Activated CD4-positive, alpha-beta T cell treated with anti-CD3 and anti-CD28 coated beads for 48 hours (primary cell): ENCODE measurements at regions not wholly inside any gene's neighbourhood (a gene's known extent, or its start where the extent isn't known, plus 50 kb on each side); places are given as distances from the start of the nearest gene placed in this dataset.
A peak's percentile ranks its signal among the peaks of the same experiment; 100 is the strongest.

Experiments
- DNase-seq: peaks from one replicate; pipeline ENCODE4 v3.0.0-alpha.2; 2020

DNA sequence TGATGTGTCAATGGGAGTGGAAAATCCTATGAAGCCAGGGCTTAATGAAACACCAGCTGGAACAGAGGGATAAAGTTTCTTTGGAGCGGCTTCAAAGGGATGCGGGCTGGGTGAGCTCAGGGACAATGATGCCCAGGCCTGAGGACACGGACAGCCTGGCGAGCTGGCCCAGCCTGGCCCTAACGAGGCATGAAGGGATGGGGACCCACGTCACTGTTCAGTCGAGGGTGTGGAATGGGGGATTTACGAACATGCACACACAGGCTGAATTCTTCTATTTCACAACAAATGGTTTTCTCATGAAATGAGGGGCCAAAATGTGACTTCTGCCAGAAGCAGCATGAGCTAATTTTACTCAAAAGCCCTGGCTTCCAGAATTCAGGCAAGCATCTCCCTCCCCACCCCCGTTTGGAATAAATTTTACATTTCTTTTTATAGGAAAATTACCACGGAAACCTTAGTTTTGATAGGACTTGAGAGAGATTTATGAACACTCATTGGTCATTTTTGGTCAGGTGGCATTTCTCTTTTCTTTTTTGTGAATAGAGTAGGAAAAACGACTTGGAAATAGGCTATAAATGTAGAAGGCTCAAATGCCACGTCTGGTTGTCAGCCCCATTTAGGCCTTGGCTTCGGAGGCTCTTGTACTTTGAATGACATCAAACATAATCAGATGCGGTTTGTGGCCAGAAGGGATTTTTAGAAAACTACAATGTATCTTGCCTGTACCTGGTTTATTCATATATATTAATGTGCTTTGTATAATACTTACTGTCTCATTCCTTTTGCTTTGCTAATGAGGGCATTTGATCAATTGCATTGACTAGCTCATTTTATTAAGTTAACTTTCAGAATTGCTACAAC, 893.8 kb upstream of the CELF4 start:
- no peak for DNase-seq

DNA sequence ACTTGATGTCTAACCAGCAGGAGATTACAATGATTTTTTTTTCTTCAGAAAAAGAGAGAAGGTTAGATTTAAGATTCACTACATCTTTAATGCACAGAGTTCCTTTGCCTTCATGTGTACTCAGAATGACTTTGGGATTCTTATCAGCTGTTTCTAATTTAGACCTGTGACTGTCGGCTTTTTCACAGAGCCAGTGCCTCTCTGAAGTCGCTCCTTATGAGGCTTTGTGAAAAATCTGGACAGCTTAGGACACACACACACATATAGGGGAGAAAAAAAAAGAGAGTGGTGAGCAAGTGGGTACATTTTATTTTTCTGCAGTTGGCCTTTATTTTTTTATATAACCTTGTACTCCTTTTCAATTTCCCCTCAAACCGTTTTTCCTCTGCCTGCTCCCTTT, 893.1 kb upstream of the CELF4 start:
- DNase-seq: no peak

DNA sequence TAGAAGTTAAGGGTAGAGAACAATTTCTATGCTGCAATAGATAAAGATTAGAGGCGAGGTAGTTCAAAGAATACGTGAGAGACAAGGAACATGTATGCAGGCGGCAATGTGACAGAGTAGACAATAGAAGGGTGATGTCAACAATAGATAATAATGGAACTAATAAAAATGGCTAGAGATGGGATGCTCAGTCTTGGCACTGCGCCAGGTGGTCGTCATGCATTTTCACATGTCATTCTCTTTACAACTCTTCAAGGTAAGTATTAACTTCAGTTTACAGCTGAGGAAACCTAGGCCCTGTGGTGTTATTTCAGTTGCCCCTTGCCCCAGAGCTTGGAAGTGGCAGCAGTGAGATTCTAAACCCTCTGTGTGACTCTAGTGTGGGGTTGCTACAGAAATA, 890.7 kb upstream of the CELF4 start:
- DNase-seq: no peak

DNA sequence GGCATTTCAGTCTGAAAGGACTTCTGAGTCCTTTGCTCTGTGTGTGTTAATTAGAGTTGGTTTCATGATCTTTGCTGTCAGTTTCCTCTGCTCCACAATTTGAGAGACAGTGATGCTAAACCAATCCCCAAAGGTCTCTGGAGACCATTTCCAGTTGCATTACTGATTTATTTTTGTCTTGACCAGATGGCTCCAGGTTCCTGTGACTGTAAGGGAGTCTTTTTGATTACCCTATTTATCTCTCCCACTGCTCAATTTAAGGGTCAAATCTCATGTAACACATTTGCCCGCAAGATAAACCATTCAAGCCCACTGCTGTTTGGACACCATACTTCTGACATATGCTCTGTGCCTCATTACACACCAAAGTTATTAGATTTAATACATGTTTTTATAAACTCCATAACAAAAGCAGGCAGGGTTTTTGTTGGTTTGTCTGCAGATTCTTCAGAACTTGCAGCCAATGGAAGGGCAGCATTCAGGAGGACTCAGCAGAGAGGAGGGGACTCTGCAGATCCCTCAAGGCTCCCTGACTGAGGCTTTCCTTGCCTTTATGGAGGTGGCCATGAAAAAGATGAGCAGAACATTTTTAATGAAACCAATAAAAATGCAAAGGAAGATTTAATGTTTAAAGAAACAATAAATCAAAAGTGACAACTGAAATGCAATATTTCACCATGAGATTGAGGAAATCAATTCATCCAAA, 889.3 kb upstream of the CELF4 start:
- DNase-seq: no peak

DNA sequence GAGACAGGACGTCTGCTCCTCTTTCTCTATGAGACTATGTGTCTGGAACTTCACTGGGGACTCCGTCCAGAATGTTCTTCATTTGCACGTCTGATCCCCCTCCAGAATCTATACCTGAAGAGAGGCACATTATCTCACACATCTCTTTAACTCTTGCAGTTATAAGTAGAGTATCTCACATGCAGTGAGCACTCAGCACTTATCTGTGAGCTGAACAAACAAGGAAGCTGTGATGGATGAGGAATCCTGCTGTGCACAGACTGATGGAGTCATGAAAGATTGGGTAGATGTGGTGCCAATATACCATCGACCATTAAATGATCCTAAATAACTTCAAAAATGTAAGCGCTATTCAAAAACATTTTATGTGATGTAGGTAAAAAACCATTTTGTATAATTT, 888.3 kb upstream of the CELF4 start:
- no peak for DNase-seq

DNA sequence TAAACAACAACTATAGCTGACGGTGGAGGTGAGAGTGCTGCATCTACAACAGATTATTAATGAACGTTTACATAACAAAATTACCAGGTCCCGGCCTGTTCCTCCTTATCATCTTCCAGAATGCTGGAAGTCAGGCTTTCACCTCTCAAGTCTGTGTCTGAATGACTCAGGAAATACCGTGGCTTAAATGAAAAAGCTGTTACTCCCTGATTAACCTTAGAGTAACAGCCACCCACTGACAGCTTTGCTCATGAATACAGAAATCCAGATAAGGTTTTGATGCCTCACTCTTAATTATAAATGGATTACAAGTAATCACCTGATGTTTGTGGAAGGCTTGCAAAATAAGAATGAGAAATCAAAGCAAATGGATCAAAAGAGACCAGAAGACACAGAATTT, 885.3 kb upstream of the CELF4 start:
- DNase-seq: no peak

DNA sequence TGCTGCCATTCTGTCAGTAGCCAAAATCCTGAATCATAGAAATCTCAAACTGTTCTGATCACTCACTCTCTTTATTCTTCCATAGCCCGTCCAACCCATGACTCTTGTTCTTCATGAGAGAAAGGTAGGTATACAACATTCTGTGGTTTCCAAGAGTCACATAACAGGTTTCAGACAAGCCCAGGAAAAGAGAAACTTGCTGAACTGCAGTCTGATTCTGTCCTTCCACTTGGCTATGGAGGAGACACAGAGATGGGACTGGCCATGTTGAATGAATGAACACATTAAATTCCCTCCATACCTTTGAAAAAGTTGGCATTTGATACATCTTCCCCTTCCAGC, 880.2 kb upstream of the CELF4 start:
- DNase-seq: no peak

DNA sequence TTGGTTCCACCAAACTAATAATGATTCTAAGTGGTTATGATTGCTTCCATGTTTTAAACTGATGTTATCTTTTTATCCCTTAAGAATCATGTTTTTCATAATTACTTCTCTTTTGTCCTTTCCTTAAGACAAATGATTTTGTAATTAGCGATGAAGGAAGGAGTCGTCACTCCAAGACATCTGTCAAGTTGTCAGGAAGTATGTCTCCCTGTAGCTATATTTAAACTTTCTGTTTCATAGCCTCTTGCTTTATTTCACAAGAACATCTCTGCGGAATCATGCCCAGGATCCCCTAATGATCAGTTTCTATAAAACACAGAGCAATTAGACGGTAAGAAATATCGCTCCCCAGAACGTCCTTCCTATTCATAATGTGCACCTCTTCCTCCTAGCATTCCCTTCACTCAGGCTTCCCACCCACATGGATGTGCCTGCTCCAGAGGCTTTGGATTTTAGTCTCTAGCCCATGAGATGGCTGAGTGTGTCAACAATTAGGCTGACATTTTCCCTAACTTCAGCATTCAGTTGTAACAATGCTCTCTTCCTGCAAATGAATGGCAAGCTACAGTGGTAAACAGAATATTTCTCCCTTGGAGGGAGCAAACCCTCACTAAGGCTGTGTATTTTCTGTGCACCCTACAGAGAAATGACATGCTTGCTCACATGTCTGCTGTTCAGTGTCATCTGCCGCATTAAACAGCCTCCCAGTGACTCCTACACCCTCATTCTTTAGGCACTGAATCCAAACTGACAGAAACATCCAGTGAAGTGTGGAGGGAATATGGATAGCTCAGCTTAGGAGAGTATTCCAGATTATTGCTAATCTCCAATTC, 879.6 kb upstream of the CELF4 start:
- DNase-seq: no peak

DNA sequence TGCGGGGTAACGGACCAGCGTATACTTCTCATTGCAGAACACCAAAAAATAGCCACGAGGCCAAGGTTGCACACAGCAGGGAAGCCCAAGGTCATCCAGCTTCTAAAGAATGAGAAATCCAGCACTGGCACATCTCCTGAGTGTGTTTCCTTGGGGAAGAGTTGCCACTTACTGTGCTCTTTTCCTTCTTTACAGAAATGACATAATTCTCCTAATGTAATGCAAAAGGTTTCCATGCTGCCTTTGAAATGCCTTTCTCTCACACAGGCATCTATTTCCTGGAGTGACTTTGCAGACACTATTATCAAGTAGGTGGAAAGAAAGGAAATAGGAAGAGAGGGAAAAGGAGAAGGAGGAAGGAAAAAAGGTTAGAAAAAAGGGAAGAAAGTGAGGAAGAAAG, 862.1 kb upstream of the CELF4 start:
- DNase-seq: no peak

DNA sequence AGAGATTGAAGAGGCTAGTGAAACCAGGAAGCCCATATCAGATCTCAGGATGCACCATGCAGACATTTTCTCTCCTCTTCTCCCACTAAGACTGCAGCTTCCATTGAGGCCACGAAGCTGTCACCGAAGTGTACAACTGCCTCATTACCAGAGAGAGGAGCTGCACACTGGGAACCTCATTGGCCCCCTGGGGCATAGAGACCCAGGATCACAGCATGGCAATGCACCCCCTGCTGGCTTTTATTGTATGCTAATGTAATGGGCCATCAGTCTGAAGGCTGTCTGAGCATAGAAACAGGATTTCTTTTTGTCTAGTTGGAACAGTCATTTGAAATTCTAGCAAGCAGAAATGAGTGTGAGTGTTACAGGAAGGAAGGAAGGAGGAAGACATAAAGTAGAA, 861.6 kb upstream of the CELF4 start:
- DNase-seq: peak; percentile 3

DNA sequence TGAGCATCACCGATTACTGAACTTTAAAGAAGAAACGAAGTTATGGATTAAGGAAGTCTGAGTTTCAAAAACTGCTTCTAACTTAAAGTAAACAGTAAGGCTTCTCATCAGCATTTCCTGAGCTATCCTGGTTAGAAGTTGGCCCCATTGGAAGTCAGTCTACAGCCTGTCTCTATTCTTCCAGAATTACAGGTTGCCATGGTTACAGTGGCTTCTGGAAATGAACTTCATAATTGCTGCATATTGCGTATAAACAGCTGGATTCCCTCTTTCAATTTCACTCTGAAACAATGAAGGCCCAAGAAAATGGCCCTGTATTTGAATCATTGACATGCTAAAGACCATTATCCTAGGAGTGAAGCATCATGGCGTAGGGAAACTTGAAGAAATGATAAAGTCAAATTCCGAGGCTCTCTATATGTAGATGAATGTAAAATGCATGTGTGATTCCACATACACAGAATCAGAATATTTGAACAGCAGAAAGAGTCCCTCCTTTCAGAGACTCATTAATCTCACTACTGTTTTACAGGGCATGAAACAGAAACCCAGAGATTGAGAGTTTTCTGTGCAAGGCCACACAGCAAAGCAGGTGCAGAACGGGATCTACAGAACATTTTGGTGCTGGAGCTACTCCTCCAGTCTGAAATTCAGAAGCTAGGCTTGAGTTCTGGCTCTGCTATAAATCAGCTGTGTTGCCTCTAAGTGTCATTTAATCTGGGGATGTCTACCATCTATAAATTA, 856.4 kb upstream of the CELF4 start:
- no peak for DNase-seq

DNA sequence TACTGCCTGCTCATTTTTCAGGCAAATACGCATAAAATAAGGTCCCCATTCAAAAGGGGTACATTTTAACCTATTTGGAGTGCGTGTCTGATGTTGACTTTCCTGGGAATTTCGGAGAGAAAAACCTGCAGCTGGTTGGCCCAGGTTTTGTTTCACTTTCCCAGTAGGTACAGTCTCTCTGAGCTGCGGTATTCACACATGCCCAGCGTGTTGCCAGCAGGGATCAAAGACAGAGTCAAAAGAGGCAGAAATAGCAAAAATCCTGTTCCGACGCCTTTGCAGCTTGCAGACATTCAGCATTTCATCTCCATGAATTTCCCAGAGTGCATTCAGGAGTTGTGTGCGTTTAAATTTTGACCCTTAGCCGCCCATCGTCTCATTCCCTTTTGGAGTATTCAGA, 855.4 kb upstream of the CELF4 start:
- DNase-seq: no peak

DNA sequence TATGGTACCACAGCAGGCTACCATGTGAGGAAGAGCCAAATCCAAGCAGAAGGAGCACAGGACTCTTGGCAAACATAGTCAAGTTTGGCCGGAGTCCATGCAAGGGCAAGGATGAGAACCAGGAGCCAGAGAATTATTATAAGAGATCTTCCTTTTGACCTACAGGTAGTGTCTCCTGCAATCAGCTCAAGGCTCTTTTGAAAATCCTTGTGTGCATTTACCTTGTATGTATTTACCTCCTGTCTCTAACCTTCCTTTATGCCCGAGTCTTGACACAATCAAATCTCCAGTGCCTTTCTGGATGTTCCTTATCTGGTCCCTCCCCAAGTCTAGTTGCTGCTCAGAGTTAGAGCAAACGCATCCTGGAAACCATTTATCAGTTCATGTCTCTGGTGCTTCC, 855.0 kb upstream of the CELF4 start:
- no peak for DNase-seq

DNA sequence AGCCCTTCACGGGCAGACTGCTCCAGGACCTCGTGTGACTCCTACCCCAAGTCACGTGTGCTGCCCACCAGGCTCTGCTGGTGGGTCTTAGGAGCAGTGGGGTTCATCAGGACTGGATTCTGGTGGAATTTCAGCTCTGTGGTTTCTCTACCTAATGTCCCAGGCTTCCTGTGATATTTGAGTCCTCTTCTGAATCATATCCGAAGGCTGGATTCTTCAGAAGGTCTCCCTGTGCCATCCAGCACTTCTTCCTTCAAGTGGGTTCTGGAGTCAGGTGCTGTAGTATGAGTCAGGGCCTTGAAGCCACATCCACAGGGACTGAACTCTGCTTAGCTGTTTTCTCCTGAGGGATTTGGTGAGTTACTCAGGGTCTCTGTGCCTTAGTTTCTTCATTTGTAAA, 850.2 kb upstream of the CELF4 start:
- DNase-seq: no peak

DNA sequence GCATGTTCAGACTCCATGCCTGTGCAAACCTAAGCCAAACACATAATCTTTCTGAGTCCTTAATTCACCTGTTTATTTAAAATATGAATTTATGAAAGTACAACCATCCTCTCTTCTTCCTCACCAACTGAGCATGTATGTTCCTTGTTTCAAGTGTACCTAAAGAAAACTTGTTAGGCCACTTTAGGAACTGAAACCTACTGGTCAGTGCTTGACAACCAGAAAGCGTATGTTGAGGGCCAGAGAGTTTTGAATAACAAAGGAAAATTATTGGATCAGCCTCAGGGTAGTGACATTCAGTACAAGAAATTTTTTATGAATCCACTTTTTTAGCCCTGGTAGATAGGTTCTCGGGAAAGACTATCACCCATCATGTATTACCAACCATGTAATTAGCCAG, 847.6 kb upstream of the CELF4 start:
- DNase-seq: no peak

DNA sequence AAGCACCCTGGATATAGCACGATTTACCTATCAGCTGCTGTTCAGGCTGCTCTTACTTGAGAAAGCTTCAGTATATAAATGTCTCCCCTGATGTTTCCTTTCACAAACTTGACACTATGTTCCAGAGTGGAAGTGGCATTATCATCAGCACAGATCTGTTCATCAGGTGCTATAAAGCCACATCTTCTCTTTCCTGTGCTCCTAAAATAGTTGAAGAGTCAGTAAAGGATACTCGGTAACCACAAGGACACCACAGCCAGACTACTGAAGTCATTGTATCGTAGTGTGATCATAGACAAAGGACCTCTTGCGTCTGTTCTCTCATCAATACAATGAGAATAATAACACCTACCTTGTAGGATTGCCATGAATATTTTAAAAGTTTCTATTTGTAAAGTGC, 841.0 kb upstream of the CELF4 start:
- DNase-seq: no peak

DNA sequence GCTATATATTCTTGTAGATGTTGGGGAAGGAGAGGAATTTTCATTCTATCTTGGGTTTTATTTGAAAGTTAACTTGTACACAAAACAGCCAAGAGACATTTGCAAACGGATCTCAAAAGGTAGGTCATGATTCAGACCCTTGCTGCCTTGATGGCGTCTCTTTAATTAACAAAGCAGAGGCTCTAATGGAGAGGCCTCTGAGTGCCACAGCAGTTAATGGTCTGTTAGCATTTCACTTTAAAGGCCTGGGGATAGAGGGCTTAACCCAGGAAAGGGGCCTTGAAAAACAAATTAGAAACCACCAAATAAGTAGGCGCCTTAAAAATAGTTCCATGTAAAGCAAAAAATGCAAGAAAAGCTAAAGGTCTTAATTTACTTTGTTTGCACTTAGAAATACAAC, 836.9 kb upstream of the CELF4 start:
- no peak for DNase-seq

DNA sequence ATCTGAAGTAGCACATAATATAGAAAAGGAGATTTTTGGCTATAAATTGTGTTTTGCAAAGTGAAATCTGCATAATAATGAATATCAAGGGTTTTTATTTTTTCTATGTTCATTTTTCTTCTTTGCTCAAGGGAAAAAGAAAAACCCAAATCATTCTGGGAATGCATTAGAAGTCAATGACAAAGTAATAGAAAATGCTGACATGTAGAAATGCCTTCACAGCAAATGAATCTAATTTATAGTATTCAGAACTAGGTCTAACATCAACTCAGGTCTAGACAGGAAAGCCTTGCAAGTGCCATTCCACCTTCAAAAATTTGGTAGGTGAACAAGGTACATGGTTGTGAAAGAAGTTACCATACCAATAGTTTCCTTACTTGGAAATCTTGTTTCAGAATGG, 831.5 kb upstream of the CELF4 start:
- DNase-seq: no peak

DNA sequence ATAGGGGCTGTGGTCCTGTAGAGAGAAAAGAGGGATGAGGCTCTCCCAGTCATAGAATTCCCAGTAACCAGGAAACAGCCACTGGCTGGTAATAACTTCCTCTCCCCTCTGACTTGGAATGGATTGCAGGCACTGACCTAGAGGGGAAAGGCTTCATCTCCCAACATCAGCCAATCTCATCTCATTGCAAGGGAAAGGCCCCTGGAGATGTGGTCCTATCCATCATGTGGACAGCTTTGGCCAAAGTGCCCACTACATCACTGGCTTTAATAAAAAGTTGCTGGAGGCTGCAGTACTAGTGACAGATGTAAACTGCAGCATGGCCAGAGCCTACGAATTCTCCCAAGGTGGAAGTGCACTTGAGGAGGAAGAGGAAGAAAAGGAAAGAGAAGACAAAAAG, 820.5 kb upstream of the CELF4 start:
- no peak for DNase-seq

DNA sequence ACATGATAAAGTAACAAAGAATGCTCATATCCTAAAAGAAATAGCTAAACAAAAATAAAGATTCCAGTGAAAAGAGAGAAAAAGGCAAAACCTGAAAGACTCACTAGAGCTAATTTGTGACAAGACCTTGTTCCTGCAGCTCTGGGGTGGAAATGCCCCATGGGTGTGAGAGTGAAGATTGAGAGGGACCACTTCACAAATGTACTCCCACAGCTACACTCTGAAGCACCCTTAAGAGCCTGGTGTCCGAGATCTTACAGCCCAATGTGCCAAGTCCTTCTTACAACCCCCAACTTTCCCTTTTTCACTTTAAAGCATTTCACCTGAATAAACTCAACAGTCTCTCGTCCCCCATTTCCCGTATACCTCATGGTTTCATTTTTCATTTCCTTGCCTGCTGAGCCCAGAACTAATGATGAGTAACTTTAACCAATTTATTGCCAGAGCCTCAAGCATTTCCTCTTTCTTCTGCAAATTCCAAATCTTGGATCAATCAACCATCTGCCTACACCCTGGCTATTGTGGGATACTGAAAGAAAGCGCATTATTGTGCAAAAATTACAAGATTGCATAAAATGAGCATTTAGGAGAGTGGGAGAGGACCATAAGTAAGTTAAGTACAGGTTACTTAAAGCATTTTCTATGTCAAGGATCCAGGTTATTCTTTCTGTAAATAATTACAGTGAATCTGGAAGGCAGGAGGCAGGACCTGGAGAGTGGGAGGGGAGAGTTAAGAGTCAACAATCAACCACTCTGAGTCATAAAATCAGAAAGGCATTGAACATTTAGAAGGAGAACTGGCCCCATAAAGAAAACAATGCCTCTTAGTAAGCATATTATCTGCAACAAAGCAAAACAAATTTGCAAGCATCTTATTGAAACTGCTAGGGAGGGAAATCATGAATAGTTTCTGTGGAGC, 804.4 kb upstream of the CELF4 start:
- DNase-seq: no peak

DNA sequence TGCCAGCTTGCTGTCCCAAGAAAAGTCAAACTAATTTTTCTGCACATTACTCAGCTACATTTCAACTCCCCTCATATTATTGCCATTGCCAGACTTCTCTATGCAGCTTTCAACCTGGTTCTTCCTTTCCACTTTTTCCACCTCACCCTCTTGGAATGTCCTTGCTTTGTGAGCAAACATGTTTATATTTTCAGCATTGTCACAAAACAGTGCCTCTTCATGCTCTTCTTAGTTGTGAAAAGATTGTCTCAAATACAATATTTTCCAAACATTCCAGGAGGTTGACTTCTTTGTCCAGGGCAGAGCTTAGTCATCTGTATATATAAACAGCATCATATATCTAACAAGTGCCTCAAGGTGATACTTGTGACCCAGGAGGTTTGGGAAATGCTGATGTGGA, 803.3 kb upstream of the CELF4 start:
- no peak for DNase-seq

DNA sequence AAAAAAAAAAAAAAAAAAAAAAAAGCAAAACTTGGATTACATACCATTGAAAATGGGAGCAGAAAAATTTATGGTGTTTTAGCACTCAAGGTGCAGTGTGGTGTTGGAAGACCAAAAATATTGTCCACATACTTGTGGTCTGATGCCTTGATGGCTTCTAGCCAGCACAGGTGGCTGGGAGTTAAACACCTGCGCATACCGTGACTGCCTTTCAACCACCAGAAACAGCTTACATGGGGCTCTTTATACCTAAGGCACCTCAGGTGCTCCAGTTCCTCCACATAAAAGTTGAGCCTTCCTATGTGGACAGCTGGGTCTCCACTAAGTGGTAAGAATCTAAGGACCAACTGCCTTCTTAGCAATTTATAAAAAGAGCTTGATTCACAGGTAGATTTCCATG, 802.6 kb upstream of the CELF4 start:
- DNase-seq: no peak
